NOMO-1 treated with dmso at 0.1 percent for 144 hours (cell line): ENCODE measurements at regions not wholly inside any gene's neighbourhood (a gene's known extent, or its start where the extent isn't known, plus 50 kb on each side); places are given as distances from the start of the nearest gene placed in this dataset.
"Not testable (repeated sequence)": the region's sequence is repeated elsewhere in the genome, so short reads cannot be mapped to it uniquely, and the experiment has no call there.

Source experiments
- DNase-seq: peaks from one replicate; lab custom pipeline; 2025; ENCODE audit not compliant: unreplicated experiment; lab: John Stamatoyannopoulos, UW

- DNase-seq, result no peak
Measured at GRCh38 chr2:72032481-72033041, 115.1 kb downstream of the CYP26B1 start.

GRCh38 chr2:72031346-72032110, 116.1 kb downstream of the CYP26B1 start:
- DNase-seq, result no peak

GRCh38 chr2:72028996-72029395, 118.7 kb downstream of the CYP26B1 start:
- no peak for DNase-seq

- no peak for DNase-seq
Measured at GRCh38 chr2:72028351-72028995, 119.2 kb downstream of the CYP26B1 start.

GRCh38 chr2:72027426-72028161, 120.1 kb downstream of the CYP26B1 start:
- no peak for DNase-seq

GRCh38 chr2:72026819-72027425, 120.7 kb downstream of the CYP26B1 start:
- no peak for DNase-seq

- no peak for DNase-seq
Measured at GRCh38 chr2:72024451-72025175, 123.0 kb downstream of the CYP26B1 start.

GRCh38 chr2:72023678-72024390, 123.8 kb downstream of the CYP26B1 start:
- no peak for DNase-seq

GRCh38 chr2:72021371-72021770, 126.3 kb downstream of the CYP26B1 start:
- DNase-seq, result not testable (repeated sequence)

GRCh38 chr2:72015266-72015665, 132.4 kb downstream of the CYP26B1 start:
- DNase-seq, result no peak

- DNase-seq, result no peak
Measured at GRCh38 chr2:72014831-72015230, 132.8 kb downstream of the CYP26B1 start.

- no peak for DNase-seq
Measured at GRCh38 chr2:72013726-72014125, 133.9 kb downstream of the CYP26B1 start.

GRCh38 chr2:72012886-72013574, 134.6 kb downstream of the CYP26B1 start:
- no peak for DNase-seq

- no peak for DNase-seq
Measured at GRCh38 chr2:72011791-72012190, 135.9 kb downstream of the CYP26B1 start.

GRCh38 chr2:72011370-72011689, 136.3 kb downstream of the CYP26B1 start:
- no peak for DNase-seq

- no peak for DNase-seq
Measured at GRCh38 chr2:72010647-72011369, 136.9 kb downstream of the CYP26B1 start.

GRCh38 chr2:72008608-72009007, 139.1 kb downstream of the CYP26B1 start:
- DNase-seq, result no peak

- DNase-seq, result no peak
Measured at GRCh38 chr2:72007402-72007801, 140.3 kb downstream of the CYP26B1 start.
